Ishikawa (cell line): ENCODE measurements at regions not wholly inside any gene's neighbourhood (a gene's known extent, or its start where the extent isn't known, plus 50 kb on each side); places are given as distances from the start of the nearest gene placed in this dataset.

Source experiments
- EP300 ChIP-seq: IDR thresholded peaks from 2 replicates; pipeline ENCODE4 v1.6.1; 2012; ENCODE audit warnings: borderline replicate concordance
- TAF1 ChIP-seq: IDR thresholded peaks from 2 replicates; pipeline ENCODE4 v1.6.1; 2012; ENCODE audit warnings: low read depth, mild to moderate bottlenecking
- TF ChIP-seq, protein P1 (sequence below): IDR thresholded peaks from 2 replicates; pipeline ENCODE4 v1.6.1; 2012; ENCODE audit warnings: low read depth, mild to moderate bottlenecking

DNA sequence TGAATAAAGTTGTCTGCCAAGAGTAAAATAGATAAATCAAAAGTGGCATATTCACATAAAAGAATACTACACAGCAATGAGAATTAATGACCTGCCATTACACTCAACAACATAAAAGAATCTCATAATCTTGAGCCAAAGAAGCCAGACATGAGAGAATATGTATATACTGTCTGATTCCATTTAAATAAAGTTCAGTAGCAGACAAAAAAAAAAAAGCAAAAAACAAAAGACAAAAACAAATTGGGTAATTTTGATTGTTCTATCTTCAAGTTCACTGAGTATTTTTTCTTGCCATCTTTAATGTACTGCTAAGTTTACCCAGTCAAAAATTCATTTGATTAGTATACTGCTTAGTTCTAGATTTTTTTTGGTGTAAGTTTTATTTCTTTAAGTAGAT lies 87.9 kb upstream of the TRPC7 start:
- TF ChIP-seq EP300 = no peak
- TF ChIP-seq, protein P1, sequence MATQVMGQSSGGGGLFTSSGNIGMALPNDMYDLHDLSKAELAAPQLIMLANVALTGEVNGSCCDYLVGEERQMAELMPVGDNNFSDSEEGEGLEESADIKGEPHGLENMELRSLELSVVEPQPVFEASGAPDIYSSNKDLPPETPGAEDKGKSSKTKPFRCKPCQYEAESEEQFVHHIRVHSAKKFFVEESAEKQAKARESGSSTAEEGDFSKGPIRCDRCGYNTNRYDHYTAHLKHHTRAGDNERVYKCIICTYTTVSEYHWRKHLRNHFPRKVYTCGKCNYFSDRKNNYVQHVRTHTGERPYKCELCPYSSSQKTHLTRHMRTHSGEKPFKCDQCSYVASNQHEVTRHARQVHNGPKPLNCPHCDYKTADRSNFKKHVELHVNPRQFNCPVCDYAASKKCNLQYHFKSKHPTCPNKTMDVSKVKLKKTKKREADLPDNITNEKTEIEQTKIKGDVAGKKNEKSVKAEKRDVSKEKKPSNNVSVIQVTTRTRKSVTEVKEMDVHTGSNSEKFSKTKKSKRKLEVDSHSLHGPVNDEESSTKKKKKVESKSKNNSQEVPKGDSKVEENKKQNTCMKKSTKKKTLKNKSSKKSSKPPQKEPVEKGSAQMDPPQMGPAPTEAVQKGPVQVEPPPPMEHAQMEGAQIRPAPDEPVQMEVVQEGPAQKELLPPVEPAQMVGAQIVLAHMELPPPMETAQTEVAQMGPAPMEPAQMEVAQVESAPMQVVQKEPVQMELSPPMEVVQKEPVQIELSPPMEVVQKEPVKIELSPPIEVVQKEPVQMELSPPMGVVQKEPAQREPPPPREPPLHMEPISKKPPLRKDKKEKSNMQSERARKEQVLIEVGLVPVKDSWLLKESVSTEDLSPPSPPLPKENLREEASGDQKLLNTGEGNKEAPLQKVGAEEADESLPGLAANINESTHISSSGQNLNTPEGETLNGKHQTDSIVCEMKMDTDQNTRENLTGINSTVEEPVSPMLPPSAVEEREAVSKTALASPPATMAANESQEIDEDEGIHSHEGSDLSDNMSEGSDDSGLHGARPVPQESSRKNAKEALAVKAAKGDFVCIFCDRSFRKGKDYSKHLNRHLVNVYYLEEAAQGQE = no peak
- TF ChIP-seq TAF1 = no peak
